Inflammatory macrophage treated with lipopolysaccharide for 4 hours (primary cell): ENCODE measurements at regions not wholly inside any gene's neighbourhood (a gene's known extent, or its start where the extent isn't known, plus 50 kb on each side); places are given as distances from the start of the nearest gene placed in this dataset.

Experiments used
- DNase-seq: peaks from one replicate; pipeline ENCODE4 v3.0.0-alpha.2; 2020

- DNase-seq: no peak
These were observed 62.5 kb upstream of the C1GALT1C1 start for GRCh38 chrX:120692319-120692718.

GRCh38 chrX:120690941-120691340 lies 61.1 kb upstream of the C1GALT1C1 start:
- no peak for DNase-seq

- no peak for DNase-seq
These were observed 60.5 kb upstream of the C1GALT1C1 start for GRCh38 chrX:120690344-120690743.

GRCh38 chrX:120680090-120680489 lies 50.2 kb upstream of the C1GALT1C1 start:
- DNase-seq: no peak
